ENCODE measurements at regions not wholly inside any gene's neighbourhood (a gene's known extent, or its start where the extent isn't known, plus 50 kb on each side); places are given as distances from the start of the nearest gene placed in this dataset.

DNA sequence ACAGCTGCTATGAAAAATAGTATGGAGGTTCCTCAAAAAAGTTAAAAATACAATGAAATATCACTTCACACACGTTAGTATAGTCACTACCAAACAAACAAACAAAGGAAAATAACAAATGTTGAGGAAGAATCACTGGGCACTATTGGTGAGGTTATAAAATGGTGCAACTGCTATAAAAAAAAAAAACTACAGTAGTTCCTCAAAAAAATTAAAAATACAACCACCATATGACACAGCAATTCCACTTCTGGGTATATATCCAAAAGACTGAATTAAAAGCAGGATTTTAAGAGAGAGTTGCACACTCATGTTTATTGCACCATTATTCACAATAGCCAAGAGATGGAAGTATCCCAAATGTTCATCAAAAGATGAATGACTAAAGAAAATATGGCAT, 80.9 kb upstream of the POU3F3 start:
- in situ Hi-C loops (cut with HindIII; ENCODE audit: extremely low pct_ligation_motif_present, low pct_unique_long_range_greater_than_20kb), result no loop called here
- no peak overlapping the region for H3K27ac ChIP-seq (ENCODE audit: extremely low read length, insufficient read depth, low read length)
- no TSS peak for BruUV-seq (replicated peaks)
- intact Hi-C loops (cut with micrococcal nuclease; ENCODE audit: unreplicated experiment), result no loop called here
- FAIRE-seq (no peak), ATAC-seq (no peak), DNase-seq (ENCODE audit: low spot score) (no peak)
- TF ChIP-seq, protein P1, sequence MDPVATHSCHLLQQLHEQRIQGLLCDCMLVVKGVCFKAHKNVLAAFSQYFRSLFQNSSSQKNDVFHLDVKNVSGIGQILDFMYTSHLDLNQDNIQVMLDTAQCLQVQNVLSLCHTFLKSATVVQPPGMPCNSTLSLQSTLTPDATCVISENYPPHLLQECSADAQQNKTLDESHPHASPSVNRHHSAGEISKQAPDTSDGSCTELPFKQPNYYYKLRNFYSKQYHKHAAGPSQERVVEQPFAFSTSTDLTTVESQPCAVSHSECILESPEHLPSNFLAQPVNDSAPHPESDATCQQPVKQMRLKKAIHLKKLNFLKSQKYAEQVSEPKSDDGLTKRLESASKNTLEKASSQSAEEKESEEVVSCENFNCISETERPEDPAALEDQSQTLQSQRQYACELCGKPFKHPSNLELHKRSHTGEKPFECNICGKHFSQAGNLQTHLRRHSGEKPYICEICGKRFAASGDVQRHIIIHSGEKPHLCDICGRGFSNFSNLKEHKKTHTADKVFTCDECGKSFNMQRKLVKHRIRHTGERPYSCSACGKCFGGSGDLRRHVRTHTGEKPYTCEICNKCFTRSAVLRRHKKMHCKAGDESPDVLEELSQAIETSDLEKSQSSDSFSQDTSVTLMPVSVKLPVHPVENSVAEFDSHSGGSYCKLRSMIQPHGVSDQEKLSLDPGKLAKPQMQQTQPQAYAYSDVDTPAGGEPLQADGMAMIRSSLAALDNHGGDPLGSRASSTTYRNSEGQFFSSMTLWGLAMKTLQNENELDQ (CRISPR knock-in tag; IDR thresholded peaks at IDR 0.05; ENCODE audit: borderline replicate concordance), result no peak
- 0% methylated on average over 1 of the region's 1 CpG for WGBS (ENCODE audit: low lambda C conversion rate)
- no peak overlapping the region for H3K9ac ChIP-seq (ENCODE audit: insufficient read depth, low read depth, low read length)
- no peak overlapping the region for H3K4me2 ChIP-seq (ENCODE audit: low read depth, low read length)
- no peak overlapping the region for H2AFZ ChIP-seq (ENCODE audit: low read length)
- no peaks in the 10 kb centered on the region for H3K9me3 ChIP-seq (ENCODE audit: low read length)
- ChIA-PET CTCF (ENCODE audit: low intra/inter-chr PET ratio, low total read pairs) (no interaction called here), POLR2A (no interaction called here)
- H3K27me3 ChIP-seq (ENCODE audit: control insufficient read depth in 1 of 2, insufficient read depth in 2 of 2, low read length in 2 of 2), result no peaks in the 10 kb centered on the region
- H3K79me2 ChIP-seq (ENCODE audit: insufficient read depth, low read length), result no peaks in the 10 kb centered on the region
- no peak overlapping the region for H3K4me3 ChIP-seq (replicated peaks in 1 of 3; ENCODE audit: insufficient read depth in 1 of 3, low read depth in 2 of 3, low read length in 3 of 3)
- no peaks in the 10 kb centered on the region for H4K20me1 ChIP-seq (ENCODE audit: insufficient read depth, low read length)
- no peaks in the 10 kb centered on the region for H3K36me3 ChIP-seq (replicated peaks in 1 of 2; ENCODE audit: control insufficient read depth in 1 of 2, insufficient read depth in 2 of 2, low read length in 2 of 2)
- no peaks in the 10 kb centered on the region for H3K4me1 ChIP-seq (ENCODE audit: insufficient read depth, low read length)

DNA sequence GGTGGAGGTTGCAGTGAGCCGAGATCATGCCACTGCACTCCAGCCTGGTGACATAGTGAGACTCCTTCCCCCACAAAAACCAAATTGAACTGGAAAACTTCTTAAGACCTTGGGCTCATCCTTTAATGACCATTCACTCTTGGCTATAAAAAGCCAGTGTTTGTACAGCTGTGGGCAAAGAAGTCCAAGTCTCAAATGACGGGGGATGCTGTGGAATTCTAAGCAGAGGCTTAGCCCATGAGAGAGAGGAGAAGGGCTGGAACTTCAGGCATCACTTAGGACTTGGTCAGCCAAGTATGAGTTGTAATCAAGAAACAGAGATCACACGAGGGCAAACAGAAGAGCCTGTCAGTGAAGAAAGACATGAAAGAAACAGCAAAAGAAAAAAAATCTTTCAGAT, 79.3 kb upstream of the POU3F3 start:
- BruUV-seq (replicated peaks), result no TSS peak
- POLR2A ChIA-PET, result no interaction called here
- CTCF ChIA-PET (ENCODE audit: low intra/inter-chr PET ratio, low total read pairs), result no interaction called here
- TF ChIP-seq, protein P2, sequence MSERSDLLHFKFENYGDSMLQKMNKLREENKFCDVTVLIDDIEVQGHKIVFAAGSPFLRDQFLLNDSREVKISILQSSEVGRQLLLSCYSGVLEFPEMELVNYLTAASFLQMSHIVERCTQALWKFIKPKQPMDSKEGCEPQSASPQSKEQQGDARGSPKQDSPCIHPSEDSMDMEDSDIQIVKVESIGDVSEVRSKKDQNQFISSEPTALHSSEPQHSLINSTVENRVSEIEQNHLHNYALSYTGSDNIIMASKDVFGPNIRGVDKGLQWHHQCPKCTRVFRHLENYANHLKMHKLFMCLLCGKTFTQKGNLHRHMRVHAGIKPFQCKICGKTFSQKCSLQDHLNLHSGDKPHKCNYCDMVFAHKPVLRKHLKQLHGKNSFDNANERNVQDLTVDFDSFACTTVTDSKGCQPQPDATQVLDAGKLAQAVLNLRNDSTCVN (CRISPR knock-in tag; IDR thresholded peaks at IDR 0.05; ENCODE audit: borderline replicate concordance), result no peak
- TF ChIP-seq ZNF24 (IDR thresholded peaks at IDR 0.05) (no peak), ZNF709 (CRISPR knock-in tag; IDR thresholded peaks at IDR 0.05) (no peak), ZNF484 (CRISPR knock-in tag; IDR thresholded peaks at IDR 0.05; ENCODE audit: borderline replicate concordance, low read depth) (no peak), ZNF766 (CRISPR knock-in tag; IDR thresholded peaks at IDR 0.05; ENCODE audit: borderline replicate concordance) (no peak), ZNF619 (CRISPR knock-in tag; IDR thresholded peaks at IDR 0.05) (no peak), NFATC3 (CRISPR knock-in tag; IDR thresholded peaks at IDR 0.05) (no peak), KLF16 (CRISPR knock-in tag; IDR thresholded peaks at IDR 0.05) (no peak), BRCA1 (CRISPR knock-in tag; IDR thresholded peaks at IDR 0.05) (no peak)
- TF ChIP-seq, protein P3, sequence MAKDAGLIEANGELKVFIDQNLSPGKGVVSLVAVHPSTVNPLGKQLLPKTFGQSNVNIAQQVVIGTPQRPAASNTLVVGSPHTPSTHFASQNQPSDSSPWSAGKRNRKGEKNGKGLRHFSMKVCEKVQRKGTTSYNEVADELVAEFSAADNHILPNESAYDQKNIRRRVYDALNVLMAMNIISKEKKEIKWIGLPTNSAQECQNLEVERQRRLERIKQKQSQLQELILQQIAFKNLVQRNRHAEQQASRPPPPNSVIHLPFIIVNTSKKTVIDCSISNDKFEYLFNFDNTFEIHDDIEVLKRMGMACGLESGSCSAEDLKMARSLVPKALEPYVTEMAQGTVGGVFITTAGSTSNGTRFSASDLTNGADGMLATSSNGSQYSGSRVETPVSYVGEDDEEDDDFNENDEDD (CRISPR knock-in tag; IDR thresholded peaks at IDR 0.05; ENCODE audit: borderline replicate concordance), result no peak
- TF ChIP-seq, protein P4, sequence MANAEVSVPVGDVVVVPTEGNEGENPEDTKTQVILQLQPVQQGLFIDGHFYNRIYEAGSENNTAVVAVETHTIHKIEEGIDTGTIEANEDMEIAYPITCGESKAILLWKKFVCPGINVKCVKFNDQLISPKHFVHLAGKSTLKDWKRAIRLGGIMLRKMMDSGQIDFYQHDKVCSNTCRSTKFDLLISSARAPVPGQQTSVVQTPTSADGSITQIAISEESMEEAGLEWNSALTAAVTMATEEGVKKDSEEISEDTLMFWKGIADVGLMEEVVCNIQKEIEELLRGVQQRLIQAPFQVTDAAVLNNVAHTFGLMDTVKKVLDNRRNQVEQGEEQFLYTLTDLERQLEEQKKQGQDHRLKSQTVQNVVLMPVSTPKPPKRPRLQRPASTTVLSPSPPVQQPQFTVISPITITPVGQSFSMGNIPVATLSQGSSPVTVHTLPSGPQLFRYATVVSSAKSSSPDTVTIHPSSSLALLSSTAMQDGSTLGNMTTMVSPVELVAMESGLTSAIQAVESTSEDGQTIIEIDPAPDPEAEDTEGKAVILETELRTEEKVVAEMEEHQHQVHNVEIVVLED (CRISPR knock-in tag; IDR thresholded peaks at IDR 0.05; ENCODE audit: borderline replicate concordance), result no peak

More for the DNA sequence above, 79.3 kb upstream of the POU3F3 start:
- no peak for FAIRE-seq
- Histone ChIP-seq H4K20me1 (ENCODE audit: insufficient read depth, low read length) (no peaks in the 10 kb centered on the region), H3K79me2 (ENCODE audit: insufficient read depth, low read length) (no peaks in the 10 kb centered on the region), H3K27ac (ENCODE audit: extremely low read length, insufficient read depth, low read length) (no peak overlapping the region), H3K36me3 (replicated peaks in 1 of 2; ENCODE audit: control insufficient read depth in 1 of 2, insufficient read depth in 2 of 2, low read length in 2 of 2) (no peaks in the 10 kb centered on the region), H3K9me3 (ENCODE audit: low read length) (no peaks in the 10 kb centered on the region), H3K27me3 (ENCODE audit: control insufficient read depth in 1 of 2, insufficient read depth in 2 of 2, low read length in 2 of 2) (no peaks in the 10 kb centered on the region), H3K9ac (ENCODE audit: insufficient read depth, low read depth, low read length) (no peak overlapping the region), H2AFZ (ENCODE audit: low read length) (no peak overlapping the region), H3K4me1 (ENCODE audit: insufficient read depth, low read length) (no peaks in the 10 kb centered on the region), H3K4me3 (replicated peaks in 1 of 3; ENCODE audit: insufficient read depth in 1 of 3, low read depth in 2 of 3, low read length in 3 of 3) (no peak overlapping the region), H3K4me2 (ENCODE audit: low read depth, low read length) (no peak overlapping the region)
- in situ Hi-C loops (cut with HindIII; ENCODE audit: extremely low pct_ligation_motif_present, low pct_unique_long_range_greater_than_20kb), result no loop called here
- no peak for DNase-seq (ENCODE audit: low spot score)
- intact Hi-C loops (cut with micrococcal nuclease; ENCODE audit: unreplicated experiment), result no loop called here
- ATAC-seq, result no peak
- 18% methylated on average over 3 of the region's 3 CpGs for WGBS (ENCODE audit: low lambda C conversion rate)

Measured in HepG2 (cell line).